Endodermal cell (in vitro differentiated cells): ENCODE measurements at regions not wholly inside any gene's neighbourhood (a gene's known extent, or its start where the extent isn't known, plus 50 kb on each side); places are given as distances from the start of the nearest gene placed in this dataset.

Experiments
- DNase-seq: peaks from one replicate; pipeline ENCODE4 v3.0.0-alpha.2; 2017
- H3K27ac ChIP-seq: 2 replicates; pipeline ENCODE4 v1.5.1; 2013; ENCODE audit warnings: mild to moderate bottlenecking, low read depth, low read length, moderate library complexity
- H3K27me3 ChIP-seq: 2 replicates; pipeline ENCODE4 v1.6.1; 2013; ENCODE audit warnings: mild to moderate bottlenecking, low read length, moderate library complexity; ENCODE audit not compliant: insufficient read depth, control insufficient read depth, poor library complexity, severe bottlenecking
- H3K36me3 ChIP-seq: 2 replicates; pipeline ENCODE4 v1.7.0; 2013; ENCODE audit warnings: mild to moderate bottlenecking, low read length, moderate library complexity; ENCODE audit not compliant: control insufficient read depth, insufficient read depth
- H3K4me1 ChIP-seq: one replicate; pipeline ENCODE4 v1.7.0; 2013; ENCODE audit warnings: low read length; ENCODE audit not compliant: control insufficient read depth, insufficient read depth
- H3K4me3 ChIP-seq: 2 replicates; pipeline ENCODE4 v1.5.1; 2013; ENCODE audit warnings: mild to moderate bottlenecking, low read length, moderate library complexity
- H3K9ac ChIP-seq: 2 replicates; pipeline ENCODE4 v1.6.1; 2013; ENCODE audit warnings: mild to moderate bottlenecking, low read length, moderate library complexity; ENCODE audit not compliant: poor library complexity, severe bottlenecking; ENCODE audit errors: extremely low read depth
- H3K9me3 ChIP-seq: 2 replicates; pipeline ENCODE4 v1.6.1; 2013; ENCODE audit warnings: mild to moderate bottlenecking, low read length, moderate library complexity; ENCODE audit not compliant: control insufficient read depth
- H3K27ac Mint-ChIP-seq: 2 replicates; pipeline ENCODE4 v1.8.0; 2020; ENCODE audit warnings: mixed read lengths
- H3K27me3 Mint-ChIP-seq: 2 replicates; pipeline ENCODE4 v1.8.0; 2021; ENCODE audit warnings: mild to moderate bottlenecking, mixed read lengths; ENCODE audit not compliant: insufficient read depth
- H3K36me3 Mint-ChIP-seq: 2 replicates; pipeline ENCODE4 v1.8.0; 2020; ENCODE audit warnings: low read depth, mixed read lengths
- H3K4me1 Mint-ChIP-seq: 2 replicates; pipeline ENCODE4 v1.8.0; 2020; ENCODE audit warnings: mixed read lengths
- H3K4me3 Mint-ChIP-seq: 2 replicates; pipeline ENCODE4 v1.8.0; 2020; ENCODE audit warnings: mild to moderate bottlenecking, moderate library complexity, mixed read lengths
- H3K9me3 Mint-ChIP-seq: 2 replicates; pipeline ENCODE4 v1.8.0; 2020; ENCODE audit warnings: mild to moderate bottlenecking, mixed read lengths
- whole genome bisulfite sequencing, 2 experiments: methylation state at CpG; one replicate each; pipeline versions ENCODE4 v1.1.5 to v1.1.7; 2013; ENCODE audit warnings: missing lambda C conversion rate in 2 of 2, mixed read lengths in 1 of 2; ENCODE audit not compliant: insufficient coverage in 1 of 2, insufficient read length in 1 of 2; 5-methylcytosine and 5-hydroxymethylcytosine counted together
- TF ChIP-seq, protein P1 (sequence below): fragments of 200-600 bp; sonication (generic); conservative IDR thresholded peaks from 2 replicates; pipeline ENCODE4 v1.5.0; 2021; ENCODE audit warnings: antibody characterized with exemption, mild to moderate bottlenecking

DNA sequence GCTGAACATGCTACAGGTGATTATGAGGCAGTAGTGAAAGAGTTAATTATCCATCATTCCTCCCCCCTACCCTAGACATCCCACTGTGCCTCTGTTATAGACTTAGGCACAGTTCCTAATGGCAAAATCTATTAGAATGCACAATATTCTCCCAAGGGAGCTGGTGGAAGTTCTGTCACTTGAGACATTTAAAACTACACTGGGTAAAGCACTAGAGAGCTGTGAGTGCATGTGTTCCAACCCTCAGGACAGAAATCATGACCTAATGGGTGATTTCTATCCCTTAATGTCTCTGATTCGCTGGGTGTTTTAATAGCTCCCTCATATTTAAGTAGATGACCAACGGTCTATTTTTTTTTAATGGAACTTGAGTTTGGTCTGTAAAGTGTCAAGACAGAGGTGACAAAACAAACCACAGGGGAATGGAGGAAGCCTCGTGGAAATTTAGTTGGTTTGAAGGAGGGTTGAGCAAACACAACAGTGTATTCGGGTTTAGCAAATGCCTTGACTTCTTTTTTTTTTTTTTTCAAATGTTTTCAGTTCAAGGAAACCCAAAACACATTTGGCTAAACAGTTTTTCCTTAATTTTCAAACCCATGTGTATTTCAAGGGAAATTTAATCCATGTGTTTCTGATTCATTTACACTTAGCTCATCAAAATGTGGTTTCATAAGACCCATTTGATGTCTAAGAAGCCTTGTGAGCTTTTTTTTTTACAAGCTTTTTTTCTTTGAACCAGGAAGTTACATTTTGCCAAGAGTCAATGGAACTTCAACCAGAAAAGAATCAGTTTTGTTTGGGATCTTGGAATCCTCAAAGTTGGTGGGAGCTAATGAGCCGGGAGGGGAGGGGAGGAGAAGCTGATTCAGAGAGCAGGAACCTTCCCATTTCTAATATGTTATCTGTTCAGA is 665.1 kb upstream of the ZEB2 start:
- Histone ChIP-seq H3K4me3 (no peak overlapping the region), H3K27ac (no peak overlapping the region), H3K9ac (no peak overlapping the region), H3K27me3 (no peaks in the 10 kb centered on the region), H3K36me3 (no peaks in the 10 kb centered on the region), H3K4me1 (no peaks in the 10 kb centered on the region), H3K9me3 (no peaks in the 10 kb centered on the region)
- Mint-ChIP-seq H3K27ac (no peak overlapping the region), H3K9me3 (no peaks in the 10 kb centered on the region), H3K27me3 (no peaks in the 10 kb centered on the region), H3K36me3 (no peaks in the 10 kb centered on the region), H3K4me3 (no peak overlapping the region), H3K4me1 (peaks cover 4% of the 10 kb centered on the region)
- TF ChIP-seq, protein P1, sequence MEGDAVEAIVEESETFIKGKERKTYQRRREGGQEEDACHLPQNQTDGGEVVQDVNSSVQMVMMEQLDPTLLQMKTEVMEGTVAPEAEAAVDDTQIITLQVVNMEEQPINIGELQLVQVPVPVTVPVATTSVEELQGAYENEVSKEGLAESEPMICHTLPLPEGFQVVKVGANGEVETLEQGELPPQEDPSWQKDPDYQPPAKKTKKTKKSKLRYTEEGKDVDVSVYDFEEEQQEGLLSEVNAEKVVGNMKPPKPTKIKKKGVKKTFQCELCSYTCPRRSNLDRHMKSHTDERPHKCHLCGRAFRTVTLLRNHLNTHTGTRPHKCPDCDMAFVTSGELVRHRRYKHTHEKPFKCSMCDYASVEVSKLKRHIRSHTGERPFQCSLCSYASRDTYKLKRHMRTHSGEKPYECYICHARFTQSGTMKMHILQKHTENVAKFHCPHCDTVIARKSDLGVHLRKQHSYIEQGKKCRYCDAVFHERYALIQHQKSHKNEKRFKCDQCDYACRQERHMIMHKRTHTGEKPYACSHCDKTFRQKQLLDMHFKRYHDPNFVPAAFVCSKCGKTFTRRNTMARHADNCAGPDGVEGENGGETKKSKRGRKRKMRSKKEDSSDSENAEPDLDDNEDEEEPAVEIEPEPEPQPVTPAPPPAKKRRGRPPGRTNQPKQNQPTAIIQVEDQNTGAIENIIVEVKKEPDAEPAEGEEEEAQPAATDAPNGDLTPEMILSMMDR = no peak
- no peak for DNase-seq
- 83 to 90% methylated on average over 2 to 5 of the region's 5 CpGs for WGBS, 2 experiments

DNA sequence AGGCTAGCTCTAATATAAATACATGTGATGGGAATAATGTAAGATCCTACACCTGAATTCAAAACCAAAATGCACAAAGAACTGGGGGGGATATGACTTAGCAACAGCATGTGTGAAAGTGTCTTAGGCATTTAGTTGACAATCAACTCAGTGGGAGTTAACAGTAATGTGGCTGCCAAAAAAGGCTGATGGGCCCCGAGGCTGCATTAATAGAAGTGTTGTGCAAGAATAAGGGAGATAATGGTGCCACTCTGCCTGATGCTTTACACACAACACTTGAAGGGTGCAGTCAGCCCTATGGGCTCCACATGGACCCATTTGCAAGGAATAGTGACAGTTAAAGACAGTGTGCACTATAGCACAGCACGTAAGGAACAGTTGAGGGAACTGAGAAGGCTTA is 649.4 kb upstream of the ZEB2 start:
- no peaks in the 10 kb centered on the region for H3K9me3 Mint-ChIP-seq
- Histone ChIP-seq H3K27me3 (no peaks in the 10 kb centered on the region), H3K36me3 (no peaks in the 10 kb centered on the region), H3K9me3 (no peaks in the 10 kb centered on the region), H3K9ac (no peak overlapping the region), H3K4me3 (no peak overlapping the region), H3K27ac (no peak overlapping the region), H3K4me1 (no peaks in the 10 kb centered on the region)
- TF ChIP-seq, protein P1 = no peak
- no peaks in the 10 kb centered on the region for H3K36me3 Mint-ChIP-seq
- no peak for DNase-seq
- H3K4me3 Mint-ChIP-seq = no peak overlapping the region
- no peaks in the 10 kb centered on the region for H3K4me1 Mint-ChIP-seq
- 94 to 100% methylated on average over 2 of the region's 2 CpGs for WGBS, 2 experiments
- H3K27ac Mint-ChIP-seq = no peak overlapping the region
- H3K27me3 Mint-ChIP-seq = no peaks in the 10 kb centered on the region

DNA sequence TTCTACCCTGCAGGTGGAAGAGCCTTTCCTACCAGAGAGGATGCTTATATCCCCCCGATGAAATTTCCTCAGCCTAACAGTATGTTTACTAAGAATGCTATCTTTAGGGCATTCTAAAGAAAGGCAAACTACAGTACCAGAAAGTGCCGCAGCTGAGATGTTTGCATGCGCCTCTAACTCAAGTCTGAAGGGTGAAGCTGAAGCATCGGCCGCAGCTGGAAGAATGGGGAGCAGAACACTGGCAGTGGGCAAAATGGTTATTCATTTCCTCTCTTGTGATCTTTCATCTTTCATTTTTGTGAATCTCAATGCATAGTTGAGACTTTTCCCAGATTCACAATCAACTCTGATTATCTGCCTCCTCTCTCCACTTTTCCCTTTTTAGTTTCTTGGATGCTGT is 648.2 kb upstream of the ZEB2 start:
- Mint-ChIP-seq H3K4me3 (no peak overlapping the region), H3K9me3 (no peaks in the 10 kb centered on the region), H3K36me3 (no peaks in the 10 kb centered on the region), H3K27me3 (no peaks in the 10 kb centered on the region), H3K4me1 (no peaks in the 10 kb centered on the region), H3K27ac (no peak overlapping the region)
- WGBS, 2 experiments = 93 to 95% methylated on average over 2 to 5 of the region's 5 CpGs
- no peak overlapping the region for H3K4me3 ChIP-seq
- no peak overlapping the region for H3K27ac ChIP-seq
- H3K9me3 ChIP-seq = no peaks in the 10 kb centered on the region
- no peaks in the 10 kb centered on the region for H3K4me1 ChIP-seq
- no peaks in the 10 kb centered on the region for H3K36me3 ChIP-seq
- DNase-seq = no peak
- no peaks in the 10 kb centered on the region for H3K27me3 ChIP-seq
- TF ChIP-seq, protein P1 = no peak
- H3K9ac ChIP-seq = no peak overlapping the region
